Transverse colon (tissue), 4 donors: ENCODE measurements at regions not wholly inside any gene's neighbourhood (a gene's known extent, or its start where the extent isn't known, plus 50 kb on each side); places are given as distances from the start of the nearest gene placed in this dataset.

ENCODE experiments used
- DNase-seq: peaks from one replicate; pipeline ENCODE4 v3.0.0-alpha.2; 2019
- H3K27ac ChIP-seq, 4 donors: fragments of 200-600 bp; sonication (generic); 2 replicates each; pipeline ENCODE4 v1.5.1; 2016 to 2018; ENCODE audit warnings: inconsistent platforms in 4 of 4
- H3K27me3 ChIP-seq: fragments of 200-600 bp; sonication (generic); 2 replicates; pipeline ENCODE4 v1.5.1; 2017; ENCODE audit warnings: inconsistent platforms
- H3K36me3 ChIP-seq, 4 donors: fragments of 200-600 bp; sonication (generic); 2 replicates each; pipeline ENCODE4 v1.5.1; 2017 to 2019; ENCODE audit warnings: inconsistent platforms in 4 of 4
- H3K4me1 ChIP-seq, 4 donors: fragments of 200-600 bp; sonication (generic); 2 replicates each; pipeline ENCODE4 v1.5.1; 2017 to 2020; ENCODE audit warnings: inconsistent platforms in 4 of 4
- H3K4me3 ChIP-seq, 4 donors: fragments of 200-600 bp; sonication (generic); 1 replicate in 1 of 4; 2 replicates in 3 of 4; pipeline versions ENCODE4 v1.5.1 to v1.6.1; 2017 to 2019; ENCODE audit warnings: inconsistent platforms in 4 of 4
- H3K9me3 ChIP-seq, 2 donors: fragments of 200-600 bp; sonication (generic); 2 replicates each; pipeline ENCODE4 v1.5.1; 2017 to 2019; ENCODE audit warnings: inconsistent platforms in 2 of 2
- CTCF ChIP-seq, 5 experiments: fragments of 200-600 bp in 3 of 5; fragments of 450-650 bp in 2 of 5; sonication (generic) in 3 of 5; IDR thresholded peaks; 1 replicate in 2 of 5; 2 replicates in 3 of 5; pipeline ENCODE4 v1.5.1; 2016 to 2017; ENCODE audit warnings: antibody characterized with exemption in 5 of 5, inconsistent platforms in 3 of 5, mild to moderate bottlenecking in 2 of 5, moderate library complexity in 1 of 5
- EP300 ChIP-seq: sonication (generic); formaldehyde crosslinking; IDR thresholded peaks from one replicate; pipeline ENCODE4 v1.6.1; 2017; ENCODE audit warnings: antibody characterized with exemption, low read depth
- POLR2A ChIP-seq: fragments of 450-650 bp; IDR thresholded peaks from one replicate; pipeline ENCODE4 v1.6.1; 2016; ENCODE audit warnings: antibody characterized with exemption, mild to moderate bottlenecking, moderate library complexity
- POLR2AphosphoS5 ChIP-seq, 3 donors: sonication (generic); formaldehyde crosslinking; IDR thresholded peaks; one replicate each; pipeline ENCODE4 v1.6.1; 2016; ENCODE audit warnings: antibody characterized with exemption in 3 of 3
- WGBS, 2 donors: methylation state at CpG; one replicate each; pipeline ENCODE4 v1.1.5; 2018; ENCODE audit warnings: low coverage in 1 of 2; 5-methylcytosine and 5-hydroxymethylcytosine counted together
- in situ Hi-C, 4 donors: fragments of 200-750 bp; cut with MboI; loops; one replicate each; pipeline versions ENCODE4 v1.15.0 to v1.15.1; 2017; ENCODE audit warnings: low sequenced_read_pairs in 3 of 4, low pct_ligation_motif_present in 1 of 4, low pct_unique_long_range_greater_than_20kb in 1 of 4
- intact Hi-C: fragments of 100-400 bp; cut with DNase I; formaldehyde crosslinking; loops from one replicate; pipeline ENCODE4 v1.15.1; 2023; ENCODE audit warnings: low total_unique reads
- small RNA-seq, 4 donors: library from RNA; depleted of rRNA; stranded (forward); fragments of <200 nt; gene quantifications; one replicate each; pipeline ENCODE3, GENCODE V24; 2016

- no peaks in the 10 kb centered on the region for H3K9me3 ChIP-seq
- H3K27ac ChIP-seq, result no peak overlapping the region
- H3K4me1 ChIP-seq, result no peaks in the 10 kb centered on the region
- H3K36me3 ChIP-seq, result no peaks in the 10 kb centered on the region
- no peak for DNase-seq
- in situ Hi-C loops (no loop called here), intact Hi-C loops (no loop called here)
- WGBS, 2 donors, result 38 to 40% methylated on average over 1 to 4 of the region's 4 CpGs
- no peak for TF ChIP-seq POLR2A
- no peak for TF ChIP-seq POLR2AphosphoS5 (IDR thresholded peaks at IDR 0.05)
- no peak for TF ChIP-seq CTCF (IDR thresholded peaks at IDR 0.05)
- TF ChIP-seq EP300, result no peak
- no peaks in the 10 kb centered on the region for H3K27me3 ChIP-seq
- no peak overlapping the region for H3K4me3 ChIP-seq
Measured at GRCh38 chrX:36950495-36951253, 57.5 kb upstream of the FAM47C start.

GRCh38 chrX:36957425-36958328 is 50.5 kb upstream of the FAM47C start:
- Histone ChIP-seq H3K27me3 (peaks cover 21% of the 10 kb centered on the region), H3K4me3 (peak overlapping the region in 3 of 4 donors; percentile 10 to 34 (median 26)), H3K4me1 (no peaks in the 10 kb centered on the region), H3K9me3 (no peaks in the 10 kb centered on the region), H3K27ac (no peak overlapping the region), H3K36me3 (no peaks in the 10 kb centered on the region)
- TF ChIP-seq EP300 (no peak), POLR2A (no peak), CTCF (IDR thresholded peaks at IDR 0.05) (no peak), POLR2AphosphoS5 (IDR thresholded peaks at IDR 0.05) (no peak)
- WGBS, 2 donors, result 48% methylated on average over 80 of the region's 91 CpGs; no CpG with 5 or more reads in 1 of the 2 donors
- intact Hi-C loops (no loop called here), in situ Hi-C loops (no loop called here)
- peak; percentile 17 for DNase-seq

Small RNAs in the stretch of these regions (small RNA-seq; reads per million reads assigned to genes)
- gene BX842568.4, result 0 reads per million in 4 donors
